GM21529 (cell line): ENCODE measurements at regions not wholly inside any gene's neighbourhood (a gene's known extent, or its start where the extent isn't known, plus 50 kb on each side); places are given as distances from the start of the nearest gene placed in this dataset.
"Not testable (repeated sequence)": the region's sequence is repeated elsewhere in the genome, so short reads cannot be mapped to it uniquely, and the experiment has no call there.

Experiments
- ATAC-seq: cut with Tn5 transposase; IDR thresholded peaks from one replicate; pipeline ENCODE4 v1.9.1; 2021; ENCODE audit not compliant: unreplicated experiment

- not testable (repeated sequence) for ATAC-seq
These were observed 60.2 kb upstream of the PRSS3 start for GRCh38 chr9:33734941-33735835.

GRCh38 chr9:33737811-33738606 is 57.4 kb upstream of the PRSS3 start:
- ATAC-seq, result no peak

- no peak for ATAC-seq
These were observed 56.0 kb upstream of the PRSS3 start for GRCh38 chr9:33739398-33739797.

- no peak for ATAC-seq
These were observed 55.3 kb upstream of the PRSS3 start for GRCh38 chr9:33740075-33740474.

GRCh38 chr9:33740958-33741357 is 54.4 kb upstream of the PRSS3 start:
- not testable (repeated sequence) for ATAC-seq

GRCh38 chr9:33742051-33742450 is 53.3 kb upstream of the PRSS3 start:
- ATAC-seq, result no peak

GRCh38 chr9:33742519-33742918 is 52.8 kb upstream of the PRSS3 start:
- ATAC-seq, result no peak
